ENCODE measurements at regions not wholly inside any gene's neighbourhood (a gene's known extent, or its start where the extent isn't known, plus 50 kb on each side); places are given as distances from the start of the nearest gene placed in this dataset.

- no peak for TF ChIP-seq NFRKB (IDR thresholded peaks at IDR 0.05)
- no peak for TF ChIP-seq SP1 (IDR thresholded peaks at IDR 0.05)
- TF ChIP-seq, protein P1, sequence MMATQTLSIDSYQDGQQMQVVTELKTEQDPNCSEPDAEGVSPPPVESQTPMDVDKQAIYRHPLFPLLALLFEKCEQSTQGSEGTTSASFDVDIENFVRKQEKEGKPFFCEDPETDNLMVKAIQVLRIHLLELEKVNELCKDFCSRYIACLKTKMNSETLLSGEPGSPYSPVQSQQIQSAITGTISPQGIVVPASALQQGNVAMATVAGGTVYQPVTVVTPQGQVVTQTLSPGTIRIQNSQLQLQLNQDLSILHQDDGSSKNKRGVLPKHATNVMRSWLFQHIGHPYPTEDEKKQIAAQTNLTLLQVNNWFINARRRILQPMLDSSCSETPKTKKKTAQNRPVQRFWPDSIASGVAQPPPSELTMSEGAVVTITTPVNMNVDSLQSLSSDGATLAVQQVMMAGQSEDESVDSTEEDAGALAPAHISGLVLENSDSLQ (IDR thresholded peaks at IDR 0.05): no peak
- no peak for TF ChIP-seq ELF4 (IDR thresholded peaks at IDR 0.05)
- no peak for TF ChIP-seq SUZ12 (IDR thresholded peaks at IDR 0.05)
- TF ChIP-seq HDGF (IDR thresholded peaks at IDR 0.05; ENCODE audit: borderline replicate concordance): no peak
- no peak for TF ChIP-seq FOXM1 (IDR thresholded peaks at IDR 0.05; ENCODE audit: borderline replicate concordance)
- no peak for TF ChIP-seq FOXA1 (IDR thresholded peaks at IDR 0.05)
- no peak for TF ChIP-seq CTBP1 (IDR thresholded peaks at IDR 0.05; ENCODE audit: borderline replicate concordance)
- no peak for TF ChIP-seq TARDBP (IDR thresholded peaks at IDR 0.05)
- TF ChIP-seq BHLHE40 (IDR thresholded peaks at IDR 0.05; ENCODE audit: borderline replicate concordance): no peak
- TF ChIP-seq LEF1 (IDR thresholded peaks at IDR 0.05; ENCODE audit: borderline replicate concordance): no peak
- TF ChIP-seq L3MBTL2 (conservative IDR thresholded peaks at IDR 0.05): no peak
These were observed 181.5 kb downstream of the NPHP4 start for GRCh38 chr1:5810553-5811270.

Data from HEK293T (cell line).